GM12875 (cell line): ENCODE measurements at regions not wholly inside any gene's neighbourhood (a gene's known extent, or its start where the extent isn't known, plus 50 kb on each side); places are given as distances from the start of the nearest gene placed in this dataset.

Source experiments
- H3K4me3 ChIP-seq: one replicate; pipeline ENCODE4 v1.5.1; 2011; ENCODE audit warnings: low read depth, low read length, control low read depth
- CTCF ChIP-seq: IDR thresholded peaks from 2 replicates; pipeline ENCODE4 v1.5.1; 2011; ENCODE audit warnings: low read depth, mild to moderate bottlenecking, control low read depth, inconsistent platforms, low read length, moderate library complexity, borderline replicate concordance; ENCODE audit not compliant: insufficient read depth

GRCh38 chr19:29113838-29114237, 99.1 kb downstream of the UQCRFS1 start:
- no peak overlapping the region for H3K4me3 ChIP-seq
- TF ChIP-seq CTCF: no peak

GRCh38 chr19:29111576-29111975, 101.4 kb downstream of the UQCRFS1 start:
- H3K4me3 ChIP-seq: no peak overlapping the region
- TF ChIP-seq CTCF: no peak

- TF ChIP-seq CTCF: no peak
- H3K4me3 ChIP-seq: no peak overlapping the region
These were observed 105.1 kb downstream of the UQCRFS1 start for GRCh38 chr19:29107831-29108230.

GRCh38 chr19:29106346-29106885, 106.5 kb downstream of the UQCRFS1 start:
- no peak for TF ChIP-seq CTCF
- no peak overlapping the region for H3K4me3 ChIP-seq

- H3K4me3 ChIP-seq: no peak overlapping the region
- TF ChIP-seq CTCF: no peak
These were observed 107.2 kb downstream of the UQCRFS1 start for GRCh38 chr19:29105629-29106292.

GRCh38 chr19:29104605-29105241, 108.2 kb downstream of the UQCRFS1 start:
- no peak overlapping the region for H3K4me3 ChIP-seq
- no peak for TF ChIP-seq CTCF
